ENCODE measurements at regions not wholly inside any gene's neighbourhood (a gene's known extent, or its start where the extent isn't known, plus 50 kb on each side); places are given as distances from the start of the nearest gene placed in this dataset.

GRCh38 chr6:105978974-105979373 lies 107.2 kb upstream of the PRDM1 start:
- H3K79me2 ChIP-seq (ENCODE audit: insufficient read depth): no peaks in the 10 kb centered on the region
- H3K27me3 ChIP-seq (ENCODE audit: insufficient read depth): no peaks in the 10 kb centered on the region
- no peaks in the 10 kb centered on the region for H3K36me3 ChIP-seq (replicated peaks in 1 of 2; ENCODE audit: control insufficient read depth in 1 of 2, insufficient read depth in 2 of 2, low read length in 1 of 2)
- no peaks in the 10 kb centered on the region for H3K9me2 ChIP-seq
- H3F3A ChIP-seq (replicated peaks; ENCODE audit: insufficient read depth): peaks cover 4% of the 10 kb centered on the region
- H4K20me1 ChIP-seq (ENCODE audit: insufficient read depth): no peaks in the 10 kb centered on the region
- H3K27ac ChIP-seq (ENCODE audit: low read depth in 2 of 2, low read length in 1 of 2): no peak overlapping the region
- no peak overlapping the region for H3K4me3 ChIP-seq (ENCODE audit: low read depth in 2 of 2, low read length in 1 of 2)
- no peak overlapping the region for H2AFZ ChIP-seq (ENCODE audit: low read depth)
- H3K4me2 ChIP-seq: no peak overlapping the region
- no peaks in the 10 kb centered on the region for H3K4me1 ChIP-seq (ENCODE audit: control insufficient read depth in 1 of 2, insufficient read depth in 2 of 2, low read depth in 1 of 2, low read length in 1 of 2)
- no peaks in the 10 kb centered on the region for H3K9me3 ChIP-seq
- ChIA-PET CTCF (no interaction called here), POLR2A (no interaction called here)
- TF ChIP-seq MEF2A (IDR thresholded peaks at IDR 0.05; ENCODE audit: borderline replicate concordance, low read depth) (no peak), ZBTB33 (IDR thresholded peaks at IDR 0.05; ENCODE audit: borderline replicate concordance, low read depth) (no peak), CHD2 (IDR thresholded peaks at IDR 0.05; ENCODE audit: low read length, partially characterized antibody) (no peak), MXI1 (IDR thresholded peaks at IDR 0.05; ENCODE audit: low read depth, low read length) (no peak), RFX5 (IDR thresholded peaks at IDR 0.05; ENCODE audit: low read length) (no peak), FOSL2 (IDR thresholded peaks at IDR 0.05; ENCODE audit: borderline replicate concordance, low read depth) (no peak), TEAD4 (IDR thresholded peaks at IDR 0.05; ENCODE audit: borderline replicate concordance, insufficient read depth) (no peak), USF2 (IDR thresholded peaks at IDR 0.05; ENCODE audit: borderline replicate concordance, low read depth, low read length) (no peak), FOXM1 (IDR thresholded peaks at IDR 0.05; ENCODE audit: low read depth) (no peak), EP300 (IDR thresholded peaks at IDR 0.05; ENCODE audit: borderline replicate concordance in 1 of 2, low read depth in 1 of 2, low read length in 1 of 2) (no peak), POLR2AphosphoS5 (IDR thresholded peaks at IDR 0.05; ENCODE audit: low read depth, low read length) (no peak), NRF1 (IDR thresholded peaks at IDR 0.05; ENCODE audit: low read depth, low read length) (no peak), IRF3 (IDR thresholded peaks at IDR 0.05; ENCODE audit: low read depth, low read length) (no peak)
- no peak for DNase-seq
- H3K9ac ChIP-seq: no peak overlapping the region
- 68% methylated on average over 2 of the region's 2 CpGs for WGBS (ENCODE audit: low lambda C conversion rate)

- no peak overlapping the region for H3K9ac ChIP-seq
- no peak overlapping the region for H3K4me3 ChIP-seq (ENCODE audit: low read depth in 2 of 2, low read length in 1 of 2)
- no peaks in the 10 kb centered on the region for H3K4me1 ChIP-seq (ENCODE audit: control insufficient read depth in 1 of 2, insufficient read depth in 2 of 2, low read depth in 1 of 2, low read length in 1 of 2)
- H3K36me3 ChIP-seq (replicated peaks in 1 of 2; ENCODE audit: control insufficient read depth in 1 of 2, insufficient read depth in 2 of 2, low read length in 1 of 2): no peaks in the 10 kb centered on the region
- ChIA-PET CTCF (interaction anchor here (0.6 kb wide), 1 partner anchor 16 kb away, joined by 3 read pairs; no protein-coding TSS in a partner anchor), POLR2A (no interaction called here)
- DNase-seq: no peak
- no peak for TF ChIP-seq RCOR1 (IDR thresholded peaks at IDR 0.05; ENCODE audit: low read length)
- no peak for TF ChIP-seq EP300 (IDR thresholded peaks at IDR 0.05; ENCODE audit: borderline replicate concordance in 1 of 2, low read depth in 1 of 2, low read length in 1 of 2)
- no peak for TF ChIP-seq IRF3 (IDR thresholded peaks at IDR 0.05; ENCODE audit: low read depth, low read length)
- TF ChIP-seq ELF1 (IDR thresholded peaks at IDR 0.05): no peak
- no peak for TF ChIP-seq GATA2 (CRISPR knock-in tag; IDR thresholded peaks at IDR 0.05)
- no peak for TF ChIP-seq YY1 (IDR thresholded peaks at IDR 0.05; ENCODE audit: low read depth)
- TF ChIP-seq TCF12 (IDR thresholded peaks at IDR 0.05): no peak
- TF ChIP-seq RAD21 (IDR thresholded peaks at IDR 0.05; ENCODE audit: low read length): no peak
- no peaks in the 10 kb centered on the region for H3K79me2 ChIP-seq (ENCODE audit: insufficient read depth)
- H3F3A ChIP-seq (replicated peaks; ENCODE audit: insufficient read depth): peaks cover 4% of the 10 kb centered on the region
- no peaks in the 10 kb centered on the region for H3K27me3 ChIP-seq (ENCODE audit: insufficient read depth)
- no peak overlapping the region for H3K27ac ChIP-seq (ENCODE audit: low read depth in 2 of 2, low read length in 1 of 2)
- H4K20me1 ChIP-seq (ENCODE audit: insufficient read depth): no peaks in the 10 kb centered on the region
- no peaks in the 10 kb centered on the region for H3K9me2 ChIP-seq
- H3K9me3 ChIP-seq: no peaks in the 10 kb centered on the region
- H2AFZ ChIP-seq (ENCODE audit: low read depth): no peak overlapping the region
- no peak overlapping the region for H3K4me2 ChIP-seq
- 80% methylated on average over 4 of the region's 4 CpGs for WGBS (ENCODE audit: low lambda C conversion rate)
These were observed 108.1 kb upstream of the PRDM1 start for GRCh38 chr6:105977934-105978504.
